Activated CD8-positive, alpha-beta memory T cell treated with anti-CD3 and anti-CD28 coated beads, Interleukin-2, amount 10 ng/mL, durations not matched to agents 7 days and 5 days (primary cell): ENCODE measurements at regions not wholly inside any gene's neighbourhood (a gene's known extent, or its start where the extent isn't known, plus 50 kb on each side); places are given as distances from the start of the nearest gene placed in this dataset.

Experiments
- ATAC-seq: fragments of 150-1000 bp; cut with Tn5 transposase; one replicate; pipeline ENCODE4 v1.10.0; 2021; ENCODE audit warnings: moderate library complexity
- CTCF ChIA-PET: fragments of 350-600 bp; sonication (Branson Sonifier 250); formaldehyde crosslinking; loops from one replicate; lab custom pipeline; 2021; ENCODE audit warnings: antibody characterized with exemption; lab: Charles Lee
- DNase-seq: peaks from one replicate; pipeline ENCODE4 v3.0.0-alpha.2; 2020
- H3K27ac Mint-ChIP-seq: one replicate; pipeline ENCODE4 v1.8.0; 2021; ENCODE audit warnings: mild to moderate bottlenecking, mixed read lengths
- H3K27me3 Mint-ChIP-seq: one replicate; pipeline ENCODE4 v1.8.0; 2021; ENCODE audit warnings: mixed read lengths
- H3K36me3 Mint-ChIP-seq: one replicate; pipeline ENCODE4 v1.8.0; 2021; ENCODE audit warnings: mild to moderate bottlenecking, mixed read lengths
- H3K4me1 Mint-ChIP-seq: one replicate; pipeline ENCODE4 v1.8.0; 2021; ENCODE audit warnings: mixed read lengths
- H3K4me3 Mint-ChIP-seq: one replicate; pipeline ENCODE4 v1.8.0; 2021; ENCODE audit warnings: mild to moderate bottlenecking, moderate library complexity, mixed read lengths
- H3K9me3 Mint-ChIP-seq: one replicate; pipeline ENCODE4 v1.8.0; 2022; ENCODE audit warnings: low read depth, mixed read lengths

- Mint-ChIP-seq H3K27me3 (peaks cover 3% of the 10 kb centered on the region), H3K4me3 (no peak overlapping the region), H3K36me3 (no peaks in the 10 kb centered on the region), H3K9me3 (no peaks in the 10 kb centered on the region), H3K4me1 (no peaks in the 10 kb centered on the region), H3K27ac (no peak overlapping the region)
- DNase-seq = no peak
- CTCF ChIA-PET = no interaction called here
- ATAC-seq = no peak
Measured at GRCh38 chr13:94778986-94779385, 66.6 kb upstream of the SOX21 start.

- CTCF ChIA-PET = no interaction called here
- Mint-ChIP-seq H3K4me3 (no peak overlapping the region), H3K9me3 (no peaks in the 10 kb centered on the region), H3K36me3 (no peaks in the 10 kb centered on the region), H3K27ac (no peak overlapping the region), H3K4me1 (no peaks in the 10 kb centered on the region), H3K27me3 (peaks cover 3% of the 10 kb centered on the region)
- DNase-seq = no peak
- ATAC-seq = no peak
Measured at GRCh38 chr13:94778585-94778984, 66.2 kb upstream of the SOX21 start.

- CTCF ChIA-PET = no interaction called here
- Mint-ChIP-seq H3K4me3 (no peak overlapping the region), H3K27me3 (peaks cover 3% of the 10 kb centered on the region), H3K4me1 (no peaks in the 10 kb centered on the region), H3K27ac (no peak overlapping the region), H3K9me3 (no peaks in the 10 kb centered on the region), H3K36me3 (no peaks in the 10 kb centered on the region)
- no peak for ATAC-seq
- DNase-seq = no peak
Measured at GRCh38 chr13:94776956-94777355, 64.6 kb upstream of the SOX21 start.

- CTCF ChIA-PET = no interaction called here
- H3K4me3 Mint-ChIP-seq = no peak overlapping the region
Measured at GRCh38 chr13:94776300-94776699, 64.0 kb upstream of the SOX21 start.

GRCh38 chr13:94765814-94766213, 53.5 kb upstream of the SOX21 start:
- no peak for ATAC-seq
- no peak overlapping the region for H3K4me3 Mint-ChIP-seq
- CTCF ChIA-PET = no interaction called here
- H3K4me1 Mint-ChIP-seq = no peaks in the 10 kb centered on the region
- no peak for DNase-seq
- no peaks in the 10 kb centered on the region for H3K9me3 Mint-ChIP-seq
- H3K36me3 Mint-ChIP-seq = no peaks in the 10 kb centered on the region
- H3K27me3 Mint-ChIP-seq = peaks cover 26% of the 10 kb centered on the region
- no peak overlapping the region for H3K27ac Mint-ChIP-seq

More at GRCh38 chr13:94776300-94776699, 64.0 kb upstream of the SOX21 start:
- H3K27me3 Mint-ChIP-seq = peaks cover 3% of the 10 kb centered on the region
- H3K4me1 Mint-ChIP-seq = no peaks in the 10 kb centered on the region
- ATAC-seq (no peak), DNase-seq (no peak)
- H3K36me3 Mint-ChIP-seq = no peaks in the 10 kb centered on the region
- no peak overlapping the region for H3K27ac Mint-ChIP-seq
- H3K9me3 Mint-ChIP-seq = no peaks in the 10 kb centered on the region

GRCh38 chr13:94764576-94765321, 52.4 kb upstream of the SOX21 start:
- no peak overlapping the region for H3K4me3 Mint-ChIP-seq
- no peaks in the 10 kb centered on the region for H3K9me3 Mint-ChIP-seq
- ATAC-seq = peak; percentile 39
- no peak for DNase-seq
- CTCF ChIA-PET = no interaction called here
- H3K27ac Mint-ChIP-seq = no peak overlapping the region
- H3K36me3 Mint-ChIP-seq = no peaks in the 10 kb centered on the region
- no peaks in the 10 kb centered on the region for H3K4me1 Mint-ChIP-seq
- H3K27me3 Mint-ChIP-seq = peaks cover 31% of the 10 kb centered on the region
